Islet of Langerhans (tissue), 1 donor: ENCODE measurements at regions not wholly inside any gene's neighbourhood (a gene's known extent, or its start where the extent isn't known, plus 50 kb on each side); places are given as distances from the start of the nearest gene placed in this dataset.

Source experiments
- FAIRE-seq: peaks from one replicate; lab custom pipeline; 2011; peaks lifted over from hg19 to GRCh38; lab: Jason Lieb, UNC

DNA sequence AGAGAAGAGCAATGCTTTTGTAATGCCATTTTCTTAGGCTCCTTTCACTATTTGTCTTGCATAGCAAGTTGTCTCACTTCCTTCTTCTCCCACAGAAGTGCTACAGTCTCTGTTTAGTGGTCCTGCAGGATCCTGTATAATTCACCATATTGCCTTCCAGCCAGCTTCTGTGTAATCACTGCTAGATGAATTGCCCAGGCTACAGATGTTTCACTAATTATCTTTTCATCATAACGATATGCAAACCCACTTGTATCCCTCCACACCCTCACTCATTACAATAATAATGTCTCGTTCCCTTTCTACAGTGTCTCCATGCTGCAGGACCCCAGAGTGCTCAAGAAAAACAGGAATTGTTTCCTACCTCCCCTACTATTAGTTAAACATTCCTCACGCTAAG, 402.9 kb downstream of the TBL1XR1 start:
- no peak for FAIRE-seq

DNA sequence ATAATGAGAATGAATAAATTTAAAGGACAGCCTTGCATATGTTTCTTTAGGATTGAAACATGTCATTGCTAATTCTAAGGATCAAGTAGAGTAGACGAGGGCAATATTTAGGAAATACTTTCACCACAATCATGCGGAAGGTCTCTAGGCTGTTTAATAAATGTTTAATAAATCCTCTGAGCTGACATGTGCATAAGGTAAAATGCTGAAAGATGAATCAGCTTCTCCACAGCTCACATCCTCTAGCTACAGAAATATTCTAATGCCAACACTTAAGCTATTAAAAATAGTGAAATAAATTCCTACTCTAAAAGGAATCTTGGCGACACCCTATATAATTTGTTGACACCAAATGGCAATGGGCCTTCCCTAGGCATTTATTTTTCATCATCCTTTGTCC, 407.3 kb downstream of the TBL1XR1 start:
- FAIRE-seq: no peak

DNA sequence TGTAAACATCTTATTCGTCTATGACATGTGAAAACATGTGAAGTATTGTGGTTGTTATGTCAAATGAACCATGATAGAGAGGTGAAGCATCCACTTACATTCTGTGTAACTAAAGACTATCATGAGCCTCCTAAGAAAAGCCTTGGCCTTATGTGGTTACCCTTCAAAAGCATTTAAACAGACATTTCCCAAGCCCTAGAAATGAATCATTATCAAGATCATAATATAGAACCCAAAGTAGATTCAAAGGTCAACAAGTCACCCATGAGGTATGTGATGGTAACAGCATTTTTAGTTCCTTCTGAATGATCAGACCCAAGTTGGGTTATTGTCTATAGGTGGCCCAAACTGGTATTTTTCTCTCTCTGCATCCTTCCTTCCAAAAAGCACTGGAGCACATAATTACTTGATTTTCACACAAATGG, 408.0 kb downstream of the TBL1XR1 start:
- no peak for FAIRE-seq

DNA sequence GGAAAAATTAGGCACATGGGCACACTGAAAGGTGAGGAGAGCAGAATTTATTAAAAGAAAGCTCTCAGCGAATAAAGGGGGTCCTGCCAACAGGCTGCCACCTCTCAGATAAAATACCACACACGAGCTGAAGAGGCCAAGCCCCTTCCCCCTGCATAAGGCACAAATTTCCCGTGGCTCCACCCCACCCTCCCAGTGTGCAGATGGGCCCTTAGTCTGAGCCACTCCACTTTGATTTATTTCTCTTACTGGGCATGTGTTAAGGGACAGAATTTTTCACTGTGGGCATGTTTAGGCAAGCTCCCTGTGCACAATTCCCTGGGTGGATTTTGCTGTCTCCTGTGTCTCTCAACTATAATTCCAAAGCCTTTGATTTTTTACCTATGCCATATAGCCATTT, 409.8 kb downstream of the TBL1XR1 start:
- no peak for FAIRE-seq

DNA sequence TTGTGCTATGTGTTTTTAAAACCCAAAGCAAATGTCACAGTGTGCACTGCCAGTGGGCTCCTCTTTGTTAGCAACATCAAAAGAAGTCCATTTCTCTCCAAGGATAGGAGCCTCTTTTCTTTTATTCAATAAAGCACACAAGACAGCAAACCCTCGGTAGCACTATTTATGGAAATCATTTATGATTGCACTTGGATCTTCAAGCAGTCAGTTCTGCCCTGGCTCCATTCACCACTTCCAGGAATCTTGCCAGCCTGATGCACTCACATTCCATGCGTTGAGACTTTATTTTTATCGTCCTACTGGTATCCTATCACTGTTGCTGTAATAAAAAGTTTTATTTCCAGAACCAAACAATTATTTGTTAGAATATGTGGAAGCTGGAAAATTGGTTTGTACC, 412.1 kb downstream of the TBL1XR1 start:
- no peak for FAIRE-seq

DNA sequence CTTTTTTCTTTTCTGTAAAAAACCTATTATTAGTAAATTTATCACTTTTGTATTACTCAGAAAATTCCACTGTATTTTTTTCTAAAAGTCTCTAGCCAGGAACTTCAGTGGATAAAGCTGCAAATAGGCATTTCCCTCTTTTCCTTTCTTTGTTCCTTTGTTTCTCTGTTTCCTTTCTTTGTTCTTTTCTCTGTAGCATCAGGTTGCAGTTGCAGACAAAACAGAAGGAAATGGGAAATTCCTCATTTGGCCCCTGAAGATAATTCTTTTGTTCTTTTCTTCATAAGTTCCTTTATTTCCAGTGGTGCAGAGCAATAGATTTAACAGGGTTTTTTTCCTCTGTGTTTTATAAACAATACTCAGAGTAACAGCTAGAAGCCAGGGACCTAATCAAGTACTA, 416.5 kb downstream of the TBL1XR1 start:
- FAIRE-seq: no peak

DNA sequence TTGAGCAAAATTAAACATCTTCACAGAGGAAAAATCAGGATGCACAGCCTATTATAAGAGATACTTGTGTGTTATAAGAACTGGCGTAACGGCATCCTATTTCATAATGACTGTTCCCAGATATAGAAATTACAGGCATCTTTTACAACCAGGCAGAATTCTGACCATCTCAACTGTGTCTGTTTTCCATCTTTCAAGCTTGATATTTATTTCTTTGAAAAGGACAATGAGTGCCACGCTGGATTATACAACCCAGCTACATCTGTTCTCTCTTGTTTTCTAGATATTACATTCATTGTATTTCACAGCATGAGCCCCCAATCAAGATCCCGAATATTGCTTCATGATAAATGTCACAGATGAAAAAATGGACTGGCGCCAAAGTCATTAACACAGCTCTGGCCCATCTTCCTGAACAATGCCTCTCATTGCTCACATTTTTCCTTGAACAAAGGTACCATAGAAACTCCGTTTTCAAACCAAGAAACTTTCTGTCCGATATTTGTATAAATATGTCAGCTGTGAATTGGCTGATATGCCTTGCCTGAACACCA, 420.6 kb downstream of the TBL1XR1 start:
- no peak for FAIRE-seq

DNA sequence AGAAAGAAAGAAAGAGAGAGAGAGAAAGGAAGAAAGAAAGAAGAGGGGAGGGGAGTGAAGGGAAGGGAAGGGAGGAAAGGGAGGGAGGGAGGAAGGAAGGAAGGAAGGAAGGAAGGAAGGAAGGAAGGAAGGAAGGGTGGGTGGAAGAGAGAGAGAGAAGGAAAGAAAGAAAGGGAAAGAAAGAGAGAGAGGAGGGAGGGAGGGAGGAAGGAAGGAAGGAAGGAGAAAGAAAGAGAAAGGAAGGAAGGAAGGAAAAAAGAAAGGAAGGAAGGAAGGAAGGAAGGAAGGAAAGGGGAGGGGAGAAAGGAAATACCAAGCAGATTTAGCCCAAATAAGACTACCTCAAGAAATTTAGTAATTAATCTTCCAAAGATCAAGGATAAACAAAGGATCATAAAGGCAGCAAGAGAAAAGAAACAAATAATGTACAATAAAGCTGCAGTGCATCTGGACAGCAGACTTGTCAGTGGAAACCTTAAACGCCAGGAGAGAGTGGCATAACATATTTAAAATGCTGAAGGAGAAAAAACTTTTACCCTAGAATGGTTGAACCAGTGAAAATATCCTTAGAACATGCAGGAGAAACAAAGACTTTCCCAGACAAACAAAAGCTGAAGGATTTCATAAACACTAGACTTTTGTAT, 427.6 kb downstream of the TBL1XR1 start:
- no peak for FAIRE-seq

DNA sequence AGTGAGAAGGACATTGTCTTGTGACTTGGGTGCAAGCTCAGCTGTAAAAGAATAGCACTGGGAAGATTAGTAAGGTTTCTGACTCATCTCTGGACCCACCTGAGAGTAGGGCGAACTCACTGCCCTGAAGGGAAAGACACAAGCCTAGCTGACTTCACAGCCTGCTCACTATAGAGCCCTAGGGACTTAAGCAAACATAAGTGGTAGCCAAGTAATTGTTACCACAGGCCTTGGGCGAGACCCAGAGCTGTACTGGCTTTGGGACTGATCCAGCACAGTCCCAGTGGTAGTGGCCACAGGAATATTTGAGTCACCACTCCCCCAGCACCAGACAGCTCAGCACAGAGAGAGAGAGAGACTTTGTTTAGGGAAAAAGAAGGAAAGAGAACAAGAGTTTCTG, 429.9 kb downstream of the TBL1XR1 start:
- FAIRE-seq: no peak

DNA sequence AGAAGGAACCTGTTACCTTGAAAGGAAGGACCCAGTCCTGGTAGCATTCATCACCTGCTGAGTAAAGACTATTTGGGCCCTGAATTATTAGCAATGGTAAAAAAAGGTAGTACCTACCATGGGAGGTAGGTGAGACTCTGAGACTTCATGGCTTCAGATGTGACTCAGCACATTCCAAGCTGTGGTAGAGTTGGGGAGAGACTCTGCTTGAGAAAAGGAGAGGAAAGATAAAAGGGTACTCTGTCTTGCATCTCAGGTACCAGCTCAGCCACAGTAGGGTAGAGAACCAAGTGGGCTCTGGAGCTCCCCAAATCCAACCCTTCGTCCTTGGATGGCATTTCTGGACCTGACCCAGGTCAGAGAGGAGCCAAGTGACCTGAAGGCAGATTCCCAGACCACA, 430.4 kb downstream of the TBL1XR1 start:
- FAIRE-seq: no peak

DNA sequence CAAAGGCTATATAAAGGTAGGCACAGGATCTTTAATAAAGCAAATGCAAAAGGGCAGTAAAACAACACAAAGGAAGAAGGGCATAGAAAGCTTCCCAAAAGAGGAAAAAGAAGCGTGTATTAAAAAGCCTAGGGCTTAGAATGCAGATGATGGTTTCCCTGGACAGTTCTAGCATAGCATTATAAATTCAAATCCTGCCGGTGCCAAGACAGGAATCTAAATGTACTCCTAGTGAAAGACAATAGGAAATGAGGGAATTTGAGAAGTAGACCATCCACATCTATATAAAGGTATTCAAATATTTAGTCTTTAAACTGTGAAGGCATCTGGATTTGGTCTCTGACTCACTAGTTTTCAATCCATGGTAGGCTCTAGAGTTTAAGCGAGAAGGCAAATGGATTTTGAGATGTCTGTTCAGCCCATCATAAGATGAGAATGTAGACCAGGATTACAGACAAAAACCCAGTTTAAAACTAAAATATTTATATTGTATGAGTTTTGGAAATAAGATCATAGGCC, 431.8 kb downstream of the TBL1XR1 start:
- FAIRE-seq: no peak

DNA sequence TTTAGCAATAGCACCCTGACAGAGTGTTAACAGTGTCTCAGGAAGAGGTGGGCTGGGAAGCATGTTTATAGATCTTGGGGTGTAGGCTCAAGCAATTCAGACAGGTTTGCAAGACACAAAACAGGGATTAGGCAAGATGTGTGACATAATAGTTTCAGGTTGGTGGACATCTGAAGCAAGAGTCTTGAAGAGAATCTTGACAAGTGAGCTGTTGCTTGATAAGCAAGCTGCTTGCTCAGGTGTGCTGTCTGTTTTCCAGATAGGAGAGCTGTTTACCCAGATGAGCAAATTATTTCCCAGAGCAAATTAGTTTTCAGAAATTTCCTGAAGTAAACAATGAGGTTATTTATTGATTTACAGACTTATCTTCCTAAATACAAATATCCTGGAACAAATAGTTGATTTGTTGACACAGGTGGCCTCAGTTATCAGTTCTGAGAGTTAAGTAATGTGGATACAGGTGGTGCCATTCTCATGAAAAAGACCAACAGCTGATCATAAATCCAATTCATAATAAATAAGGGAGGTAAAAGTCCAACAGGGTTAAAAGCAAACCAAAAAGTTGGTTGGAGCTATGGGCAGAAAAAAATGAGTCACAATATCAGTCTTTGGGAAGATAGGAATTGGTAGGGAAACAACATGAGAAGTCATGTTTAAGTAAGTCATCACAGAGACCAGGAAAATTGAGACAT, 437.3 kb downstream of the TBL1XR1 start:
- no peak for FAIRE-seq

DNA sequence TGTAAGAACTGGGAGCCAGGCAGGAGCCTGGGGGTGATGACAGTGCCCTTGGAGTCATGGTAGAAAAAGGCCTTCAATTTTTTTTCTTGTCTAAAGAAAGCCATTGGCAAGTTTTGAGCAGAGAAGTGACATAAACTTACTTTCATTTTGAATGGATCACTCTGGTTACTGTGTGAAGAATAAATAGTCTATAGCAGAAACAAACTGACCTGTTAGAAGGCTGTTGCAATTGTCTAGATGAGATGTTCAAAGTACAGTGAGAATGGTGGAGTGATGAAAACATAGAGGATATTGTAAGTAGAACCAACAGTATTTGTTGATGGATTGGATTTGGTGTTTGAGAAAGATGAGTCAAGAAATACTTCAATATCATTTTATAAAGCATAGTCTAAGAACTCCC, 439.9 kb downstream of the TBL1XR1 start:
- FAIRE-seq: no peak

DNA sequence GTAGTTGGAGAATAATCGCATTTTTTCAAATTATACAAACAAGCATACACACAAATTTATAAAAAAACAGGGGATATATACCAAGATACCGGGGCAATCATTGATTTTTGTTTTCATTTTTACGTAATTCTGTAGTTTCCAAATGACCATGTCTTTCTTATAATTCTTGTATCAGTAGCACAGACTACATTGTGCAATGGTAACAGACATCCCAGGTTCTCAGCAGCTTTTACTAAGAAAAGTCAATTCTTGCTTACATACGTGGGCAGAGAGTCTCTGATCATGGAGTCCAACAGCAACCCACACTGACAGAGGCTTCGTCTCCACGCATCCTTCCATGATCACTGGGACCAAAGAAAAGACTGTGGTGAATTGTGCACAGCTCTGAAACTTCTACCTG, 441.3 kb downstream of the TBL1XR1 start:
- no peak for FAIRE-seq

DNA sequence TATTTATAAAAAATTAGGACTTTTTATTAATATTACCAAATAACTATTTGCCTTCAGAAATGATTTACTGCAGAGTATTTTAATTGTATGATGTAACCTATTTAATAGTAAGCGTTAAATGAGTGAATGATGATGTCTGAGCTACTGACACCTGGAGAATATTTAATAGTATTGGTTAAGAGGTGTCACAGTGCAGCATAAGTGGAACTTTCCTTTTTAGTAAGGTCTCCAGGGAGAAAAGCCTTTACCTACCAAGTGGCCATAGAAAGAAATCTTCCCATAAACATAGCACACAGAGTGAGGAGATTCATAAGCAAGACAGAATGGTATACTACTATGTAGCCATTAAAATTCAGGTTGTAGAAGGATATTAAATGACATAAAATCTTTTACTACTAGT, 441.7 kb downstream of the TBL1XR1 start:
- peak; percentile 43 for FAIRE-seq

DNA sequence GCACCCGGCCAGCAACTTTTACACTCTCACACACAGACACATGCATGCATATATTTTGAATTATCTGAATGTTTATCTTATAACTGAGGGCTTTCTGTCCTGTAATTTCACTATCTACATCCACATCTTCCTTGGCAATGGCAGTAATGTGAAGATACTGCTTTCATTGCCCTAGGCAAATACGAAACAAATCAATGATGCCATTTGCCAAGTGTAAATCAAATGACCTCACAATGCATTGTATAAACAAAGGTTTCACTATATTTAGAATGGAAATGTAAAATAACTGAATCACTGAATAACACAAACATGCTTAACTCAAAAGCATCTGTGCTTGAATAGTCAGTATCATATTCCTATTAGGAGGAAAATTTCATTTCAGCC, 455.6 kb downstream of the TBL1XR1 start:
- FAIRE-seq: no peak

DNA sequence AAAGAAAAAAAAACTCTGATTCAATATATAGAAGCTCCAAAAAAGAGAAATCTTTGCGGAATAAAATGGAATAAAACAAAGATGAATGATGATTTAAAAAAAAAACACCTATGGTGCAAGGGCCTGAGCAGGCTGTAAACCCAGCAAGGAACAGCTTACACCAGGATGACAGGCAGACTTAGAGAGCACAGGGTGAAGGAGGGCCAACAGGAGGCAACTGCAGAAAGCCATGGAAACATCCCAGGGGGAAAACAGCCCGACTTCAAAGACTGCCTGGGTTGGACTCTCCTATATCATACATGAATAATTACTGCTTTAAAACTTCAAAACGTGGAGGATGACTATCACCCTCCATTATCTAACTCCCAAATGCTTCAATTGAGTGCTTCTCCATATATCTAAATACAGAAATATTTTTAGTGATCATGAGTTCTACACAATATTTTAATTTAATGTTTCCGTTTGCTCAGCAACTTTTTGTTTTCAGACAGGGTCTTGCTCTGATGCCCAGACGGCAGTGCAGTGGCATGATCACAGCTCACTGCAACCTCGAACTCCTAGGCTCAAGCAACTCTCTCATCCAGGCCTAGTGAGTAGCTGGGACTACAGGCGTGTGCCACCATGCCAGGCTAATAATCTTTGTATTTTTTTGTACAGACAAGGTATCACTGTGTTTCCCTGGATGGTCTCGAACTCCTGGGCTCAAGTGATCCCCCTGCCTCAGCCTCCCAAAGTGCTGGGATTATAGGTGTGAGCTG, 456.2 kb downstream of the TBL1XR1 start:
- FAIRE-seq: no peak

DNA sequence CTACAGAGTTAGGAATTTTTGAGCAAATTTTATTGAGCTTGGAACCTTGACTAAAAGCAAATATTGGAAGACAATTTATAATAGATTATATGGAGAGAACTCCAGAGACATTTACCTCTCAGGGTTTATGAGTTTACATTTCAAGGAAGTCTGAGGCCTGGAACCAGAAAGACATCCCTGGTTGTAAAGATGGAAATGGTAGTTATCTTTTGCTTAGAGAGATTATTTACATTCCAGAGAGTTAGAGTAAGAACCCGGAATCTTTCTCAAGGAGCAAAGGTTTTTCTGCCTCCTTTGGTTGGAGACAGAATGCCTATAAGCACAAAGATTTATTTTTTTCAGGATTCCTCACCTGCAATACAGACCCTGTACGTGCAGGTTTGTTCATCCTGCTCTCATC, 458.1 kb downstream of the TBL1XR1 start:
- FAIRE-seq: peak; percentile 69

DNA sequence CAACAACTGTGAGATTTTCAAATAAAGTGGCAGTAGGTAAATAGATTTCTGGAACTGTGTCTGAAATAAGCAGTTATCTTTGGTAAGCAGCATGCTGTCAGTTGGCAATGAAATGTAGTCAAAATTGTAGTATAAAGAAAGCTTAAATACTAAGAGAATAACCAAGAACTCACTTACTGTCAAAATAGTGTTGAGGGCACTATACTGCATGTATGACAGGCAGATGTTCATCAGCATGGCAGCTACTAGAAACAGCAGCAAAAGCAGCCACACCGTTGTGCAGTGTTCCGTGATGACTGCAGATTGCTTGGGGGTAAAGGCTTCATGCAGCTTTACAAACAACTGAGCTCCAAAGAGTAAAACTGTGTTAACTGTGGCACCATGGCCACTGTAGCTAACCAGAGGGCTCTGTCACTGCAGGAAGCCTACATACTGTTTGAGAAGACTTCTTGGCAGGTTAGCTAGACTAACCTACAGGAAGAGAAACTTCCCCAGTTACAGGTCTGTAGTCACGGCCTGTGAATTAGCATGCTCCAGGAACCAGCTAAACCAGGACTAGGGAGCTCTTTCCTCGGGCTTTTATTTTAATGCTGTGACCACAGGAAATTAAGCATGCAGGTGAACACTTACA, 459.7 kb downstream of the TBL1XR1 start:
- no peak for FAIRE-seq

DNA sequence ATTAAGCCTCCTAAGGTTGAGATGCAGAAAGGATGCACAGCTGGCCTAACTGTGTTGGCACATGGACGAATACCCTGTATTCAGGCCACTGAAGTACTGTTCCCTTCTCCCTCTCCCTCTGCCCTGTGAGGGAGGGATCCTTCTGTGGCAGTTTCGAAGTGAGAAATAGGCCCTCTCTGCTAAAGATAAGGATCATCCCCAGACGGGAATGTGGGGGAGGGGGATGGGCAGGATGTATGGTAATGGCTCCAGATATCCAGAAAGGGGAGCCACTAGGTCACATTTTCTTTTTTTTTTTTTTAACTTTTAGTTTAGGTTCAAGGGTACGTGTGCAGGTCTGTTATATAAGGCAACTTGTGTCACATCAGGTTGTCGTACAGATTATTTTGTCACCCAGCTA, 463.1 kb downstream of the TBL1XR1 start:
- FAIRE-seq: no peak

DNA sequence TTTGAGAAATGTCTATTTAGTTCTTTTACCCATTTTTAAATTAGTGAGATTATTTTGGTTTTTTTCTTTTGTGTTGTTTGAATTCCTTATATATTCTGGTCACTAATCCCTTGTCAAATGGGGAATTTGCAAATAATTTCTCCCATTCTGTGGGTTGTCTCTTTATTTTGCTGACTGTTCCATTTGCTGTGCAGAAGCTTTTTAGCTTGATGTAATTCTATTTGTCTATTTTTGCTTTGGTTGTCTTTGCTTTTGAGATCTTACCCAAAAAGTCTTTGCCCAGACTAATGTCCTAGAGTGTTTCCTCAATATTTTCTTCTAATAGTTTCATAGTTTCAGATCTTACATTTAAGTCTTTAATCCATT, 472.9 kb downstream of the TBL1XR1 start:
- FAIRE-seq: no peak

DNA sequence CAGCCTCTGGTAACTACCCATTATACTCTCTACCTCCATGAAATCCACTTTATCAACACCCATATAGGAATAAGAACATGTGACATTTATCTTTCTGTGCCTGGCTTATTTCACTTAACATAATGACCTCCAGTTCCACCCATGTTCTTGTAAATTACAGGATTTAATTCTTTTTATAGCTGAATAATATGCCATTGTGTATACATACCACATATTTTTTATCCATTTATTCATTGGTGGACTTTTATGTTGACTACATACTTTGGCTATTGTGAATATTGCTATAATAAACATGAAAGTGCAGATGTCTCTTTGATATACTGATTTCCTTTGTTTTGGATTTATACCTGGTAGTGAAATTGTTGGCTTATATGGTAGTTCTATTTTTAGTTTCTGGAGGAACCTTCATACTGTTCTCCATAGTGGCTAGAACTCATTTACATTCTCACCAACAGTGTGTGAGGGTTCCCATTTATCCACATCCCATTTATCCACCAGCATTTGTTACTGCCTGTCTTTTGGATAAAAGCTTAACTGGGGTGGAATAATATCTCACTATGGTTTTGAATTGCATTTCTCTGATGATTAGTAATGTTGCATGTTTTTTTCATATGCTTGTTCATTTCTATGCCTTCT, 473.4 kb downstream of the TBL1XR1 start:
- no peak for FAIRE-seq
